Spleen (tissue), 11 donors: ENCODE measurements at regions not wholly inside any gene's neighbourhood (a gene's known extent, or its start where the extent isn't known, plus 50 kb on each side); places are given as distances from the start of the nearest gene placed in this dataset.

Experiments
- DNase-seq: peaks from one replicate; pipeline ENCODE4 v3.0.0-alpha.2; 2020
- H3K27ac ChIP-seq, 8 donors: fragments of 200-600 bp; sonication (generic) in 7 of 8; 1 replicate in 4 of 8; 2 replicates in 4 of 8; pipeline versions ENCODE4 v1.5.0 to v1.8.0; 2016 to 2021; ENCODE audit warnings: inconsistent platforms in 4 of 8, mild to moderate bottlenecking in 4 of 8, moderate library complexity in 1 of 8
- H3K27me3 ChIP-seq, 7 donors: fragments of 200-600 bp; sonication (generic) in 6 of 7; replicated peaks in 1 of 7; 1 replicate in 4 of 7; 2 replicates in 3 of 7; pipeline versions ENCODE4 v1.5.0 to v1.8.0; 2016 to 2021; ENCODE audit warnings: inconsistent platforms in 3 of 7, mild to moderate bottlenecking in 1 of 7
- H3K36me3 ChIP-seq, 6 donors: fragments of 200-600 bp; sonication (generic) in 5 of 6; 1 replicate in 4 of 6; 2 replicates in 2 of 6; pipeline versions ENCODE4 v1.5.0 to v1.8.0; 2016 to 2021; ENCODE audit warnings: inconsistent platforms in 2 of 6
- H3K4me1 ChIP-seq, 6 donors: fragments of 200-600 bp; sonication (generic) in 5 of 6; 1 replicate in 3 of 6; 2 replicates in 3 of 6; pipeline versions ENCODE4 v1.5.0 to v1.8.0; 2016 to 2021; ENCODE audit warnings: inconsistent platforms in 3 of 6
- H3K4me3 ChIP-seq, 8 donors: fragments of 200-600 bp; sonication (generic) in 7 of 8; 1 replicate in 4 of 8; 2 replicates in 4 of 8; pipeline versions ENCODE4 v1.5.0 to v1.8.0; 2016 to 2021; ENCODE audit warnings: inconsistent platforms in 4 of 8, mild to moderate bottlenecking in 4 of 8, moderate library complexity in 2 of 8
- H3K9me3 ChIP-seq, 8 donors: fragments of 200-600 bp; sonication (generic) in 7 of 8; 1 replicate in 4 of 8; 2 replicates in 4 of 8; pipeline versions ENCODE4 v1.5.0 to v1.8.0; 2016 to 2021; ENCODE audit warnings: inconsistent platforms in 4 of 8
- POLR2A ChIP-seq, 3 donors: fragments of 450-650 bp; IDR thresholded peaks; one replicate each; pipeline ENCODE4 v1.5.1; 2017; ENCODE audit warnings: antibody characterized with exemption in 3 of 3, mild to moderate bottlenecking in 1 of 3
- POLR2AphosphoS5 ChIP-seq, 3 donors: sonication (generic); formaldehyde crosslinking; IDR thresholded peaks; one replicate each; pipeline ENCODE4 v1.5.1; 2017; ENCODE audit warnings: antibody characterized with exemption in 3 of 3
- WGBS, 5 donors: extraction: QIAGEN DNeasy Blood & Tissue Kit in 3 of 5; methylation state at CpG; one replicate each; pipeline versions ENCODE4 v1.1.5 to v1.1.7; 2013 to 2018; 5-methylcytosine and 5-hydroxymethylcytosine counted together
- intact Hi-C: fragments of 100-400 bp; cut with DNase I; formaldehyde crosslinking; loops from one replicate; pipeline ENCODE4 v1.15.0; 2023; ENCODE audit warnings: low total_unique reads
- TF ChIP-seq, protein P1 (sequence below), 11 experiments: fragments of 200-600 bp in 7 of 11; fragments of 450-650 bp in 4 of 11; sonication (generic) in 4 of 11; IDR thresholded peaks in 8 of 11; conservative IDR thresholded peaks in 3 of 11; 1 replicate in 7 of 11; 2 replicates in 4 of 11; pipeline versions ENCODE4 v1.4.0 to v1.8.0; 2016 to 2021; ENCODE audit warnings: antibody characterized with exemption in 11 of 11, inconsistent platforms in 4 of 11, mild to moderate bottlenecking in 1 of 11
- donor health status: healthy with polysubstance abuse.
- donor health status: DM: no; HTN: no; CAD: no; lungs with moderate emphysema.
- donor health status: DM: no; HTN: no; CAD: no.
- donor health status: Bipolar disorder and iron deficiency.
- donor health status: healthy.
- donor health status: DM: no; HTN: no; CAD: no.
- donor health status: DM: yes; HTN: yes; CAD: no.

DNA sequence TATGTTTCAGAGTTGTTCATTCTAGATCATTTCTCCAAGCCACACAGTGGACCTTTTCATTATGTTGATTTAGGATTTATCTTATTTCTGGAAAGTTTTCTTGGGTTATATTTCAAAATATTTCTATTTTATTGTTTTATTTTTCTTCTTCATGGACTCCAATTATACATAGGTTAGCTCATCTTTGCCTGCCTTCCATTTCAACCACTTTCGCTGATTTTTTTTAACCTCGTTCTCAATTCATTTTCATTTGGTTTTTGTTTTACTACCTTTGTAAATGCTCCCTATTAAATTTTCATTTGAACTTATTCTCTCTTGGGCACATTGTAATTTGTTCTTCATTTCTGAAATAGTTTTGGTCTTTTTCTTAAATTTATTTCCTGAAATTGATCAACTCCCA lies 169.0 kb upstream of the PITX1 start:
- no peak overlapping the region for H3K4me3 ChIP-seq
- no peaks in the 10 kb centered on the region for H3K36me3 ChIP-seq
- peaks cover 0 to 27% (median 0%) of the 10 kb centered on the region in 7 donors for H3K27me3 ChIP-seq
- intact Hi-C loops, result no loop called here
- peaks cover 0 to 22% (median 16%) of the 10 kb centered on the region in 8 donors for H3K9me3 ChIP-seq
- 94 to 99% (median 97%) methylated on average over 2 of the region's 2 CpGs for WGBS, 5 donors
- no peak overlapping the region for H3K27ac ChIP-seq
- DNase-seq, result no peak
- no peak for TF ChIP-seq POLR2A (IDR thresholded peaks at IDR 0.05)
- TF ChIP-seq, protein P1, sequence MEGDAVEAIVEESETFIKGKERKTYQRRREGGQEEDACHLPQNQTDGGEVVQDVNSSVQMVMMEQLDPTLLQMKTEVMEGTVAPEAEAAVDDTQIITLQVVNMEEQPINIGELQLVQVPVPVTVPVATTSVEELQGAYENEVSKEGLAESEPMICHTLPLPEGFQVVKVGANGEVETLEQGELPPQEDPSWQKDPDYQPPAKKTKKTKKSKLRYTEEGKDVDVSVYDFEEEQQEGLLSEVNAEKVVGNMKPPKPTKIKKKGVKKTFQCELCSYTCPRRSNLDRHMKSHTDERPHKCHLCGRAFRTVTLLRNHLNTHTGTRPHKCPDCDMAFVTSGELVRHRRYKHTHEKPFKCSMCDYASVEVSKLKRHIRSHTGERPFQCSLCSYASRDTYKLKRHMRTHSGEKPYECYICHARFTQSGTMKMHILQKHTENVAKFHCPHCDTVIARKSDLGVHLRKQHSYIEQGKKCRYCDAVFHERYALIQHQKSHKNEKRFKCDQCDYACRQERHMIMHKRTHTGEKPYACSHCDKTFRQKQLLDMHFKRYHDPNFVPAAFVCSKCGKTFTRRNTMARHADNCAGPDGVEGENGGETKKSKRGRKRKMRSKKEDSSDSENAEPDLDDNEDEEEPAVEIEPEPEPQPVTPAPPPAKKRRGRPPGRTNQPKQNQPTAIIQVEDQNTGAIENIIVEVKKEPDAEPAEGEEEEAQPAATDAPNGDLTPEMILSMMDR (IDR thresholded peaks at IDR 0.05 in 8 of 11, conservative IDR thresholded peaks at IDR 0.05 in 3 of 11), result no peak
- TF ChIP-seq POLR2AphosphoS5 (IDR thresholded peaks at IDR 0.05), result no peak
- no peaks in the 10 kb centered on the region for H3K4me1 ChIP-seq

DNA sequence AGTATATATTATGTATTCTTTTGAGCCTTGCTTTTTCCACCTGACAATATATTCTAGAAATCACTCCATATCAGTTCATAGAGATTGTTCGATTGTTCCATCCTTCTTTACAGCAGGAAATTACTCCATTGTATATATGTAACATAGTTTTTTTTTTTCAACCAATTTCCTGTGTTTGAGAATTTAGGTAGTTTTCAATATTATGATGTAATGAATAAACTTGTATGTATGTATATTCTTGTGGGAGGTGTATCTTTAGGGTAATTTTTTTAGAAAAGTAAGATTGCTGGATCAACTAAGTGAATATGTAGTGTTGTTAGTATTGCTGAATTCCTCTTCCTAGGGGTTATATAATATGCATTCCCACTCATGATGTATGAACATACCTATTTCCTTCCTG lies 165.9 kb upstream of the PITX1 start:
- H3K36me3 ChIP-seq, result no peaks in the 10 kb centered on the region
- H3K4me3 ChIP-seq, result no peak overlapping the region
- intact Hi-C loops, result no loop called here
- no peak overlapping the region for H3K27ac ChIP-seq
- peaks cover 0 to 22% (median 17%) of the 10 kb centered on the region in 8 donors for H3K9me3 ChIP-seq
- H3K4me1 ChIP-seq, result no peaks in the 10 kb centered on the region
- WGBS, 5 donors, result 46 to 79% (median 56%) methylated on average over 1 of the region's 1 CpG
- no peak for DNase-seq
- TF ChIP-seq POLR2AphosphoS5 (IDR thresholded peaks at IDR 0.05) (no peak), POLR2A (IDR thresholded peaks at IDR 0.05) (no peak)
- TF ChIP-seq, protein P1 (IDR thresholded peaks at IDR 0.05 in 8 of 11, conservative IDR thresholded peaks at IDR 0.05 in 3 of 11), result no peak
- peaks cover 0 to 25% (median 0%) of the 10 kb centered on the region in 7 donors for H3K27me3 ChIP-seq

DNA sequence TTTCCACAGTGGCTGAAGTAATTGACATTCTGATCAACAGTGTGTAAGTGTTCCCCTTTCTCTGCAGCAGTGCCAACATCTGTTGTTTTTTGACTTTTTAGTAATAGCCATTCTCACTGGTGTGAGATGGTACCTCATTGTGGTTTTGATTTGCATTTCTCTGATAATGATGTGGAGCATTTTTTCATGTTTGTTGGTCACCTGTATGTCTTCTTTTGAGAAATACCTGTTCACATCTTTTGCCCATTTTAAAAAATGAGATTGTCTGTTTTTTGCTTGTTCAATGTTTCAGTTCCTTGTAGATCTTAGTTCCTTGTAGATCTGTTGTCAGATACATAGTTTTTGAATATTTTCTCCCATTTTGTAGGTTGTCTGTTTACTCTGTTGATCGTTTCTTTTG lies 162.5 kb upstream of the PITX1 start:
- DNase-seq, result no peak
- Histone ChIP-seq H3K36me3 (no peaks in the 10 kb centered on the region), H3K27me3 (peaks cover 0 to 32% (median 10%) of the 10 kb centered on the region in 7 donors), H3K4me3 (no peak overlapping the region), H3K9me3 (peaks cover 0 to 4% (median 0%) of the 10 kb centered on the region in 8 donors), H3K4me1 (peaks cover 0 to 10% (median 2%) of the 10 kb centered on the region in 6 donors), H3K27ac (no peak overlapping the region)
- WGBS, 5 donors, result 59 to 89% (median 78%) methylated on average over 1 of the region's 1 CpG
- intact Hi-C loops, result no loop called here
- no peak for TF ChIP-seq POLR2A (IDR thresholded peaks at IDR 0.05)
- no peak for TF ChIP-seq POLR2AphosphoS5 (IDR thresholded peaks at IDR 0.05)
- TF ChIP-seq, protein P1 (IDR thresholded peaks at IDR 0.05 in 8 of 11, conservative IDR thresholded peaks at IDR 0.05 in 3 of 11), result no peak

DNA sequence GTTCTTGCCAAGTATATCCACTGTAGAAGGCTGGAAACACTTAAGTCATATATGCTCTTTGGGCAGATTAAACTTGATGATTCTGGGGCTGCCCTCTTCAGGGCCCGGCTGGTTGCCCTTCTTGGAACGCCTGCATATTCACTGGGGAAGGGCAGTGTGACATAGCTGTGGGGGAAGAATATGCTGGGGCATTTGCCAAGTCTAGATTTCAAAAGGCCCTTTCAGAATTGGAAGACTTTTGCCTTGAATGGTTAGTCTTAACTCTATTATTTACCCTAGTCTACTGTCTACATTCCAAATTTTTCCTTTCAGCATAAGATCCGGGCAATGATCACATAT lies 161.2 kb upstream of the PITX1 start:
- no peak for DNase-seq
- intact Hi-C loops, result no loop called here
- TF ChIP-seq POLR2AphosphoS5 (IDR thresholded peaks at IDR 0.05) (no peak), POLR2A (IDR thresholded peaks at IDR 0.05) (no peak)
- TF ChIP-seq, protein P1 (IDR thresholded peaks at IDR 0.05 in 8 of 11, conservative IDR thresholded peaks at IDR 0.05 in 3 of 11), result no peak
- peaks cover 0 to 19% (median 11%) of the 10 kb centered on the region in 6 donors for H3K4me1 ChIP-seq
- H3K36me3 ChIP-seq, result no peaks in the 10 kb centered on the region
- WGBS, 5 donors, result 79 to 92% (median 87%) methylated on average over 3 of the region's 3 CpGs
- no peak overlapping the region for H3K27ac ChIP-seq
- H3K27me3 ChIP-seq, result peaks cover 0 to 36% (median 17%) of the 10 kb centered on the region in 7 donors
- H3K4me3 ChIP-seq, result no peak overlapping the region
- peaks cover 0 to 4% (median 0%) of the 10 kb centered on the region in 8 donors for H3K9me3 ChIP-seq
